Embryonic facial prominence (tissue), 1 donor: ENCODE measurements at regions not wholly inside any gene's neighbourhood (a gene's known extent, or its start where the extent isn't known, plus 50 kb on each side); places are given as distances from the start of the nearest gene placed in this dataset.
"Not testable (repeated sequence)": the region's sequence is repeated elsewhere in the genome, so short reads cannot be mapped to it uniquely, and the experiment has no call there.

ENCODE experiments used
- DNase-seq: peaks from one replicate; pipeline ENCODE4 v3.0.0-alpha.2; 2016; ENCODE audit errors: extremely low spot score

DNA sequence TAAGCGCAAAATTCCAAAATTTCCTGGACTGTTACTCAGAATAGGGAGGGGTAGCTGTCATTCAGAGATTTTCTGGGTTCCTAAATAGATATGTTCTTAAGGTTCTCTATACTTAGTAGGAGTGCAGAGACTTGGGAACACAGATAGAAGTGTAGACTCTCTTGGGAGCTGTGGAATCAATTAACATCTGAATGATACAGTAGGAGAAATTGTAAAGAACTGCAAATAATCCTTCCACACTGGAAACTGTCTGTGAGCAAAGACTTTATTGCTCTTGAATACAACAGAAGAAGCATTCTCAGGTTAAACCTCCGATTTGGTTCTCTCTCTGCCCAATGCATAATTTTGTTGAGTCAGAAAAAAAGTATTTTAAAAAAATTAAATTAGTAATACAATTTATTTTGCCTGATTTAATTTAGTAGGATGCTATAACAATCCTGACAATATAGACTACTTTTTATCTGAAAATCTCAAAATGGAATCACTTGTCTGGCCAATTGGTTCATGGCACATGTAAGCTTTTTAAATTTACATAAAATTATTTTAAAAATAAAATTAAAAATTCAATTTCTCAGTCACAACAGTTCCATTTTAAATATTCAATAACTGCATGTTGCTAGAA, 1754.3 kb downstream of the PLA2G4A start:
- no peak for DNase-seq

DNA sequence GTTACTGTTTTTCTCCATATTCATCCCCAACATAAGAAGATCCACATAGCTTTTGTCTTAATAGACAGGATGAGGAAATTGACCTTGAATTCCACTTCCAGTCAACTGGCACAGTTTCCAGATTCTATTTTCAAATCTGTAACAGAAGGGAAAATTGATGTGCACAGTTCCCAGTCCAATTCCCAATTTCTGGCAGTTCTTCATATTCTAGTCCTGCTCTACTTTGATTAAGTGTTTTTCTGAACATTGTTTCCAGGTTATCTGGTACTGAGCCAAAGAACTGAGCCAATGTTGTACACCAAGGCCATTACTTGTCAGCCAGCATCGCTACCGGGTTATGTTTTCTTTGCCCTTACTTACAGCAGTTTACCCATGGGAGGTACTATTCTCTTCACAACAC, 1755.4 kb downstream of the PLA2G4A start:
- no peak for DNase-seq

DNA sequence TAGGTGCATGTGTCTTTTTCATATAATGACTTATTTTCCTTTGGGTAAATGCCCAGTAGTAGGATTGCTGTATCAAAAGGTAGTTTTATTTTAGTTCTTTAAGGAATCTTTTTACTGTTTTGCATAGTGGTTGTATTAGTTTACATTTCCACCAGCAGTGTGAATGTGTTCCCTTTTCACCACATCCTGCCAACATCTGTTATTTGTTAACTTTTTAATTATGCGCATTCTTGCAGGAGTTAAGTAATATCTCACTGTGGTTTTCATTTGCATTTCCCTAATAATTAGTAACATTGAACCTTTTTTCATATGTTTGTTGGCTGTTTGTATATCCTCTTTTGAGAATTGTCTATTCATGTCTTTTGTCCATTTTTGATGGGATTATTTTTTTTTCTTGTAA, 1761.9 kb downstream of the PLA2G4A start:
- no peak for DNase-seq

DNA sequence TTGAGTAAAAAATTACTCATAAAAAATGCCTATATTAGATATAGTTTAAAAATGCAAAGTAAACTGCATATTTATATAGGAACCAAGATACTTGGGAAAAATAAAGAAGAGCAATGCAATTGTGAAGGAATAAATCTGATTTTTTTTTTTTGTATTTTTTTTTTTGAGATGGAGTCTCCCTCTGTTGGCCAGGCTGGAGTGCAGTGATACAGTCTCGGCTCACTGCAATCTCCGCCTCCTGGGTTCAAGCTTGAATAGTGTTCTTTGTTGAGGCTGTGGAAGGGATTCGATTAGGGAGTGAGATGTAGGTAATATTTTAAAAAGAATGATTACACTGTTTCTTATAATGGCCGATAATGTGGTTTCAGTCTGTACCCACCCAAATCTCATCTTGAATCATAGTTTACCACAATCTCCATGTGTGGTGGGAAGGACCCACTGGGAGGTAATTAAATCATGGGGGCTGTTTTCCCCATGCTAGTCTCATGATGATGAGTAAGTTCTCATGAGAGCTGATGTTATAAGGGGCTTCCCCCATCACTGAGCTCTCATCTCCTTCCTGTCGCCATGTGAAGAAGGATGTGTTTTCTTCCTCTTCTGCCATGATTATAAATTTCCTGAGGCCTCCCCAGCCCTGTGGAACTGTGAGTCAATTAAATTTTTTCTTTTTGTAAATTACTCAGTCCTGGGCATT, 1765.9 kb downstream of the PLA2G4A start:
- DNase-seq: no peak

DNA sequence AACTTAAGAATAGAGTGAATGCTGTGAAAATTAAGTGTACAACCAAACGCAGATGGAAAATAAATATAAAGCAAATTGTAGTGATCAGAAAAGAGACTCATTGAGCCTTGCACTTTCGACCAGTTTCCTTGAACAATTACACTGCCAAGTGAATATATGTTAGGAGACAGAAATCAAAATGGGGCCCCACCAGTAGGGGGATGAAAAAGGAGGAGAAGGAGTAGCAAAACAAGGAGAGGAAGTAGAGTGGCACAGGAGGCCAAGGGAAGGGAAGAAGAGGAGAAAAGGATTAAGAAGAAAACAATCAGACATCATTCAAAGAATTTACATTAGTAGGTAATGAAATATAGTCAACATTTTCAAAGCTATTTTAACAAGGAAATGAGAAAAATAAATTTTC, 1770.6 kb downstream of the PLA2G4A start:
- no peak for DNase-seq

DNA sequence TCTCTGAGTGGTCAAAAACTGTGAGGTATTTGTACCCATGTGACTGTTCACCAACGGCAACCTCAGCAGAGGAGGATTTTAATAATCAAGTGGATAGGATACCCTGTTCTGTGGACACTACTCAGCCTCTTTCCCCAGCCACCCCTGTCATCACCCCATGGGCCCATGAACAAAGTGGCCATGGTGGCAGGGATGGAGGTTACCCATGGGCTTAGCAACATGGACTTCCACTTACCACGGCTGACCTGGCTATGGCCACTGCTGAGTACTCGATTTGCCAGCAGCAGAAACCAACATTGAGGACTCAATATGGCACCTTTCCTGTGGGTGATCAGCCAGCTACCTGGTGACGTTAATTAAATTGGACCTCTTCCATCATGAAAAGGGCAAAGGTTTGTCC, 1782.7 kb downstream of the PLA2G4A start:
- DNase-seq: no peak

DNA sequence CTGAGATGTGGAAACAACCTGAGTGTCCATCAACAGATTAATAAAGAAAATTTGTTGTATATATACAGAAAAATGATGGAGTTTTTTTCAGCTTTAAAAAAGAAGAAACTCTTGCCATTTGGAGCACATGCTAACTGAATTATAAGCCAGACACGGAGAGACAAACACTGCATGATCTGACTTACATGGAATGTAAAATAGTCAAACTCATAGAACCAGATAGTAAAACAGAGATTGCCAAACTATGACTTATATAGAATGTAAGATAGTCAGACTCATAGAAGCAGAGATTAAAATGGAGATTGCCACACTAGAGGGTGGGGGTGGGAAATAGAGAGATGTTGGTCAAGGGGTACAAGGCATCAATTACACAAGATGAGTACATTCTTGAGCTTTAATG, 1786.6 kb downstream of the PLA2G4A start:
- DNase-seq: no peak

DNA sequence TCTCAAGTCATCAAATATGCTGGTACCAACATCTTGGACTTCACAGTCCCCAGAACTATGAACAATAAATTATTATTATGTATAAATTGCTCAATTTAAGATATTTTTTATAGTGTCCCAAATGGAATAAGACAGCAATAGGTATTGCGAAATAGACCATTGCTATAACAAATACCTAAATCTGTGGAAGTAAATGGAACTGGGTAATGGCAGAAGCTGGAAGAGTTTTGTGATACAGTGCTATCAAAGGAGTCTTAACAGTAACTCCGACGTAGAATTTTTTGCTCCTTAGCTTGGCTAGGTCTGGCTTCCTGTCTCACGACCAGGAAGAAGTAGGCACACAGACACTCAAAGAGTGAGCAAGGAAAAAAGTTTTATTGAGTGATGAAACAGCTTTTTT, 1791.5 kb downstream of the PLA2G4A start:
- DNase-seq: no peak

DNA sequence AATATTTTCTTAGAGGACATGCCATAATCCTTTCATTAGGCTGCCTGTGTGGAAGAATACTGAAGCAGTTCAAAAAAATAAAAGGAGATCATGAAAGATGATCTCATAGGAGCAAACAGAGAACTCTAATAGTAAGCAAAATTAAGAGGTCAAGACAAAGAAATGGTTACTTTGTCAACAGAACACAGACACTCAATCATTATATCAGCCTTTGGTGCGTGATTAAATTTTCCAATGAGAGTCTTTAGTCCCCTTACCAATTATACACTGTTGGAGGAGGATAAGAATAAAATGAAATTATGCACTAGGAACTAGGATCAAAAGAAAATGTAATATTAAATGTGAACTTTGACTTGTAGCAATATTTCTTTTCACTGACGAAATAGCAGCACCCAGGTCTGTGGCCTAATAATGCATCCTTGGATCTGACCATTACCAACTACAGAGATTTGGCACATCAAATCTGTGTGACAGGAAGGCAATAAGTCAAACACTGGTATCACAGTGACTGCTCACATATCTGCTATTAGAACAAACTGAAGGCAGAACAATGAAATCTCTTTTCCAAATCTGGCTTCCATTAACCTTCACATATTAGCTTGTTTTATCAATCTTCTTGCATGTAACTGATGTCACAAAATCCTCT, 1812.9 kb downstream of the PLA2G4A start:
- no peak for DNase-seq

DNA sequence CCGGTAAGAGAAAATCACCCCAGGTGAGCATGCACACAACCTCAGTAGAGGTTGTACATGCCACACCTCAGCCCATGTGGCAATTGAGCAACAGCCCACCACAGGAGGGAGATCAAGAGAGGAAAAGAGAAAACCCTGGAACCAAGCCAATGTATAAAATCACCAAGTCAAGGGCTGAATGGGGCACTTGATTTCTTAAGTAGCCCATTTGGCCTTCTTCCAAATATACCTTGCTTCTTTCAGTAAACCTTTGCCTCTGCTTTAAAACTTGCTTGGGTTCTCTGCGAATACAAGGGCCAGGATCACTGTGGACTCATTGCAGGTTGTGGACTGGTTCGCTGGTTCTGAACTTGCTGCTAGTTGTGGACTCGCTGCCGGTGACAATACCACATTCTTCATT, 1814.0 kb downstream of the PLA2G4A start:
- DNase-seq: no peak

DNA sequence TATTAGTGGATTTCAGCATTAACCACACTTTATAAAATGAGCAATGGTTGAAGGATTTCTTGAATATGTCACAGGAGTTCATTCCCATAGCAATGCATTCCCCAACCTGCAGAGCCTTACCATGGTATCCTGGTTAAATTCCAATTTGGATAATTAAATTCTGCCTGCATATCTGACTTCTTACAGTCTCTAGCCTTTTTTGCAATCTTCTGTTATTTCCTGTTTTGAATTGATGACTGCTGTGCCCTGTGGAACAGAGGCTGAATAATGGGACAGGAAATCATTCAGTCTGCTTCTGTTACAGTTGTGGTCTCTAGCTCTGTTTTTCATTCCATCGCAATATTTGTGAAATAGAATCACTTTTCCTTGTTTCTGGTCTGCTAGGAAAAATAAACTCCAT, 1823.9 kb downstream of the PLA2G4A start:
- DNase-seq: no peak

DNA sequence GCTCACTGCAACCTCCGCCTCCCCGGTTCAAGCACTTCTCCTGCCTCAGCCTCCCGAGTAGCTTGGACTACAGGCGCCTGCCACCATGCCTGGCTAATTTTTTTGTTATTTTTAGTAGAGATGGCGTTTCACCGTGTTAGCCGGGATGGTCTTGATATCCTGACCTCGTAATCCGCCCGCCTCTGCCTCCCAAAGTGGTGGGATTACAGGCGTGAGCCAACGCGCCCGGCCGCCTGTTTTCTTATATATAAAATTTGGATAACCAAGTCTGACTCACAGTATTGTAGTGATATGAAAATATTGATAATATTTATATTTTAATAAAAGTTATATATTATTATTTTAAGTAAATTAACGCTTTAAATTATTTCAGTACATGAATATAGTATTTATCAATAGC, 1821.7 kb downstream of the BRINP3 start:
- DNase-seq: not testable (repeated sequence)

DNA sequence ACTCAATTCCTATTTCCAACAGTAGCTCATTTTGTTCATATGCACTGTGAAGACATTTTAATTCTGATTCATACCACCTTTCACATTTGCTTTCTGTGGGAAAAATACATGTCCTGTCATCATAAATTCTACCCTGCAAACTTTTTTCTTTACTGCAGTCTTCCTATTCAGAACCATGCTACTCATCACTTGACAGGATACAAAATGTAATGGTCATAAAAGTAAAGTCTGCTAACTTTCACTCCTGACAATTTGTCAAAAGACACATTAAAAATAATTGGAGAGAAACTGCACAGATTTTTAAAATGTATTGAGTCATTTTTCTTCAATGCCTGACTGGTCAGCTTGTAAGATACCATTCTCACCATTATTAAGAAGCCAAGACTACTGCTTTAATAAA, 1817.1 kb downstream of the BRINP3 start:
- DNase-seq: no peak

DNA sequence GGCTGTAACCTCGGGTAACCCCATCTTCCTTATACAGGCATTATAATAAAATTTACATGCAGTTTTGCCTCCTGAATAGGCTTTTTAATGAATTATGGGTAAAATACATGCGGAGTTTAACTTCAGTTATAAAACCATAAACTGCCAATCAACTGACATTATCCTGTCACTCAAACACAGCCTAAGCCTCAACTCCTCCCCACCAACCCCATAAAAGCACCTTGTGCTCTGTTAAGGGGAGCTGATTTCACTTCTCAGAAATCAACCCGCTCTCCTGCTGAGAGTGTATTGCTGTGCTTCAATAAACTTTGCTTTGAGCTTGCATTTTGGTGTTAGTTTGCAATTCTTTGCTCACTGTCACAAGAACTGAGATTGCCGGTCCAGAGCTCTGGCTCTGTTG, 1812.2 kb downstream of the BRINP3 start:
- no peak for DNase-seq

DNA sequence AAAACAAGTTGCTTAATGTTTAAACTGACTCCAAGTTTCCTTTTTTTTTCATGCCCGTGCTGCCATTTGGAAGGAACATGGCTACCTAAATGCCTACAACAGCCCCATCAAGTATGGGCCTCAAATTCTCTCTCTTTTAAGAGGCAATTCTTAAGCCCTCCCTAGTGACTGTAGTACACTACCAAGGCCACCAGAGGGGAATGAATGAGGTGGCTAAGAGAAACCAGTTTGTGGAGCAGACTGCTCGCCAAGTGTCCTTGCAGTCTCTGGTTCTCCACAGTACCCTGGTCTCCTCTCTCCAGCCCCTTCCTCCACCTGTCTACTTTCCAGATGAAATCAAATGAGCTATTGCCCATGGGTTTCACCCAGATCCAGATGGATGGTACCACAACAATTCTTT, 1809.6 kb downstream of the BRINP3 start:
- DNase-seq: no peak

DNA sequence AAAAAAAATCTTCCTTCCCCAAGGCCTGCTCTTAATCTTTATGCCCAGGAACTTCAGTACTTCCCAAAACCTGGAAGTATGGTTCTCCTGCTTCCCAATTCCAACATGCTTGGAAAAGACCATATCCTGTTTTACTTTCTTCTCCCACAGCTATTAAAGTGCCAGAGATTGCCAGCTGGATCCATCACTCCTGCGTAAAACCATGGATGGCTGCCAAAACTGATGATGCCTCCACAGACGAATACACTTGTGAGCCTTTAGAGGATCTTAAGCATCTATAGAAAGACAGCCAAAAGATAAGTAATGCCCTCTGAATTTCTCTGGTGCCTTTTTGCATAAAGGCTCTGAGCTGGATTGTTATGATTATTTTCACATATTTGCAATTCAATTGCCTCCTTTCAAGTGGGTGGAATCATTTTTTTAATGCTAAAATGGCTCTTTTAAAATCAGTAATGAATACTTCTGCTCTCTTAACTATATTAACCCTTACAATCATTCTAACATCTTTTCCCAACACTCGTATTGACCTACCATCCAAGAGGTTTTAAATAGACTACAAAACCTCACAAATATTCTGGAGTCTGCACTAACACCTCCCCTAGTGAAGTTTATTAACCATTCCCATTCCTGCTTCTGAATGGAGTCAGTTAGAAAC, 1807.8 kb downstream of the BRINP3 start:
- no peak for DNase-seq

DNA sequence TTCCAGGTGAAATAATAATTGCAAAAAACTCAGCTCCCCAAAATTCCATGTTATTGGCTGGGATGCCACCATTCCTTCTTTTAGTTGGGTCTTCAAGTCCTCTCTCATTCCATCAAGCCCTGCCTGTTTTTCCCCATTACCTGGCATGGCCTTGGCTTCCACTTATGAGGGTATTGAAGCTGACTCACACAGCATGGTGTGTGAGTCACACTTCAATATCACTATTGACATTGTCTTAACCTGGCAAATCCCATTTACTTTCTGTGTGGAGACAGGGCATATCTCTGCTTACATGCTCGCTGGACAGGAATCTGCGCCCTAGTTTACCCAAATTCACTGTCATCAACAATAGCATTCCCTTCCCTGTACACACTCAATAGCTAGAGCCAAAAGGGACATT, 1806.8 kb downstream of the BRINP3 start:
- DNase-seq: no peak

DNA sequence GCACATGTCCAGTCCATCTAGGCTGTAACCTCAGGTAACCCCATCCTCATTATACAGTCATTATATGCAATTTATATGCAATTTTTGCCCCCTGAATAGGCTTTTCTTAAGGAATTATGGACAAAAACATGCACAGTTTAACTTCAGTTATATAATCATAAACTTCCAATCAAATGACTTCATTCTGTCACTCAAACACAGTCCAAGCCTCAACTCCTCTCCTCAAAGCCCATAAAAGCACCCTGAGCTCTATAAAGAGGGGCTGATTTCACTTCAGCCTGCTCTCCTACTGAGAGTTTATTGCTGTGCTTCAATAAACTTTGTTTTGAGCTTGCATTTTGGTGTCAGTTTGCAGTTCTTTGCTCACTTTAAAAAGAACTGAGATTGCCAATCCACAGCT, 1805.5 kb downstream of the BRINP3 start:
- DNase-seq: no peak

DNA sequence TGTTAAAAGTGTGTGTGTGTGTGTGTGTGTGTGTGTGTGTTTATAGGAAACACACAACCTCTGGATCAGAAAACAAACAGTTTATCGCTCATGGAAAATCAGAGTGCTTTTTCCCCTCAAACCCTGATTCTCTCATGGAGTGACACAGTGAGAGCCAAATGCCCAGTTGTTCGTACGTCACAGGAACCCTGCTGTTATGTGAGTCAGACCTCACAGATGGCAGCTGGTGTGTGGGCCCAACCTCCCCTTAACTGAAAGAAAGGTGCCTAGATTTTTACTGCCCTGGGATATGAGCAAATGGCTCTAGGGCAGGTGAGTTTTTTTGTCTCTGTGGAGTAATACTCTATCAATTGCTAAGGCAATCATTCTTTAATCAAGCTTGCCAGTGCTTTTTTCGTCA, 1788.1 kb downstream of the BRINP3 start:
- no peak for DNase-seq

DNA sequence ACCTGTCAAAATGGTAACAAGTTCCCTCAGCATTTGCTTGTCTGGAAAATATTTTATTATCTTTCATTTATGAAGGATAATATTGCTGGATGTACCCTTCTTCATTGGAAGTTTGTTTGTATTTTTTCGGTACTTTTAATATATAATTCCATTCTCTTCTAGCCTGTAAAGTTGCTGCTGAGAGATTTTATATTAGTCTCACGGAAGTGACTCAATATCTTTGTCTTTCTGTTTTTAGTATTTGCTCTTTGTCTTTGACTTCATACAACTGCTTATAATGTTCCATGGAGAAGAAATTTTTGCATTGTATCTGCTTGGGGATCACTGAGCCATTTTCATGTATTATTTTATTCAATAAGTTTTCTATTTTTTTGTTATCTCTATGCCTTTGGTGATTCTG, 1777.5 kb downstream of the BRINP3 start:
- DNase-seq: no peak

DNA sequence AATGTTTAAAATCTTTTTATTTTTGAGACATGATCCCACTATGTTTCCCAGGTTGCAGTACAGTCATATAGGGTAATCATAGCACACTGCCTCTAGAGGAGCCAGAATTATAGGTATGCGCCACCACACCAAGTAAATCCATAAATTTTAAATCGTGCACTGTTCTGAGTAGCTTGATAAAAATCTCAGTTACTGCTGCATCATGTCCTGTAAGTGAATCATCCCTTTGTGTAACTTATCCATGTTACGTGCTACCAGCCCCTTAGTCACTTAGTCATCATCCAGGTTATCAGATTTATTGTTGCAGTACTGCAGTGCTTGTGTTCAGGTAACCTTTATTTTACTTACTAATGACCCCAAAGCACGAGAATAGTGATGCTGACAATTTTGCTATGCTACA, 1770.9 kb downstream of the BRINP3 start:
- no peak for DNase-seq

DNA sequence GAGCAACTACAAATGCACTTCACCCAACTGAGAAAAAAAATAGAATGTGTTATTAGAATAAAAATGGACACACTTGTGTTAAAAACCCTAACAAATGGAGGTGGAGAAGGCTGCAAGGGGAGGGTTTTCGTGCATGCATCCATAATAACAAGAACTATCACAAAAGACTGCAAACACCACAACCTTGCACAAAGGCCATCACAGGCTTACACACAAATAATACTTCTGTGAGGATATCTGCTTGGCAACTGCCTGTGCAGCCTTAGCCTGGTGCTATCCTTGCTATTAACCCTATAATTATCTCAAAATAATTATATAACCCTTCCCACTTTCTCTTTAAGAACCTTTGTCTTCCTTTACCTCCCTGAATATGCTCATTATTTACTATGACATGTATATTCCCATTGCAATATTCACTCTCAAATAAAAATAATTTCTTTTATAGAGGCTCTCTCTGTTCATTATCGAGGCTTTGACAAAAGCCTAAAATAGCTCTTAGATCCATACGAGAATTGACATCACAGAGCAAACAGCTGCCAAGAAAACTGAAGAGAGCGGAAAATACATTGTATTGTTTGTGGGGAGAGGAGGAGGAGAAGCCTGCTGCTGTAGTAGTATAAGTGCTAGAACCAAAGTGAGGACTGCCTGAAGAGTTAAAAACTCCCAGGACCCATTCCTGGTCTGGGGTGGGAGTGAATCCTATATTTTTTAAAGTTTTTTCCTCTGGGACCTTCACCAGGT, 1768.7 kb downstream of the BRINP3 start:
- no peak for DNase-seq
